Sciatic nerve (tissue), 2 donors: ENCODE measurements at regions not wholly inside any gene's neighbourhood (a gene's known extent, or its start where the extent isn't known, plus 50 kb on each side); places are given as distances from the start of the nearest gene placed in this dataset.
"Not testable (repeated sequence)": the region's sequence is repeated elsewhere in the genome, so short reads cannot be mapped to it uniquely, and the experiment has no call there.

Experiments
- ATAC-seq: fragments of 200-7000 bp; cut with Tn5 transposase; one replicate; pipeline ENCODE4 v1.9.1; 2020; ENCODE audit warnings: mild to moderate bottlenecking, moderate library complexity
- DNase-seq: peaks from one replicate; pipeline ENCODE4 v3.0.0-alpha.2; 2020; ENCODE audit warnings: low spot score
- intact Hi-C: fragments of 100-400 bp; cut with DNase I; formaldehyde crosslinking; loops from one replicate; pipeline ENCODE4 v1.14.2; 2022
- donor health status: DM: no; HTN: no; CAD: no.
- donor health status: DM: no; HTN: no; CAD: no.

GRCh38 chr5:108548684-108549596 lies 167.0 kb upstream of the FBXL17 start:
- DNase-seq: no peak
- intact Hi-C loops: no loop called here
- no peak for ATAC-seq

GRCh38 chr5:108546939-108547338 lies 165.0 kb upstream of the FBXL17 start:
- DNase-seq: no peak
- peak; percentile 87 for ATAC-seq
- intact Hi-C loops: no loop called here

- DNase-seq (no peak), ATAC-seq (no peak)
- intact Hi-C loops: no loop called here
These were observed 163.4 kb upstream of the FBXL17 start for GRCh38 chr5:108545301-108545700.

GRCh38 chr5:108543486-108543885 lies 161.6 kb upstream of the FBXL17 start:
- DNase-seq (no peak), ATAC-seq (no peak)
- intact Hi-C loops: no loop called here

GRCh38 chr5:108541836-108542235 lies 159.9 kb upstream of the FBXL17 start:
- no peak for DNase-seq
- intact Hi-C loops: no loop called here
- no peak for ATAC-seq

- no peak for DNase-seq
- intact Hi-C loops: no loop called here
- ATAC-seq: no peak
These were observed 154.4 kb upstream of the FBXL17 start for GRCh38 chr5:108536321-108536720.

- intact Hi-C loops, DNase-seq, ATAC-seq: not testable (repeated sequence)
These were observed 150.2 kb upstream of the FBXL17 start for GRCh38 chr5:108532129-108532445.

GRCh38 chr5:108531367-108532128 lies 149.7 kb upstream of the FBXL17 start:
- no peak for ATAC-seq
- intact Hi-C loops: no loop called here
- DNase-seq: no peak

GRCh38 chr5:108530706-108531105 lies 148.8 kb upstream of the FBXL17 start:
- ATAC-seq: no peak
- no peak for DNase-seq
- intact Hi-C loops: no loop called here

- intact Hi-C loops: no loop called here
- ATAC-seq (no peak), DNase-seq (no peak)
These were observed 147.5 kb upstream of the FBXL17 start for GRCh38 chr5:108529381-108529780.

GRCh38 chr5:108528655-108529054 lies 146.8 kb upstream of the FBXL17 start:
- DNase-seq (no peak), ATAC-seq (no peak)
- intact Hi-C loops: no loop called here

GRCh38 chr5:108524564-108524963 lies 142.7 kb upstream of the FBXL17 start:
- intact Hi-C loops: no loop called here
- DNase-seq (no peak), ATAC-seq (no peak)

- ATAC-seq (no peak), DNase-seq (no peak)
- intact Hi-C loops: no loop called here
These were observed 141.5 kb upstream of the FBXL17 start for GRCh38 chr5:108523360-108523759.

GRCh38 chr5:108521841-108522506 lies 140.1 kb upstream of the FBXL17 start:
- intact Hi-C loops: no loop called here
- DNase-seq (no peak), ATAC-seq (peak; percentile 46)

GRCh38 chr5:108521011-108521700 lies 139.3 kb upstream of the FBXL17 start:
- ATAC-seq: no peak
- intact Hi-C loops: no loop called here

GRCh38 chr5:108516785-108517184 lies 134.9 kb upstream of the FBXL17 start:
- intact Hi-C loops: no loop called here
- ATAC-seq: no peak
- no peak for DNase-seq

More at GRCh38 chr5:108521011-108521700, 139.3 kb upstream of the FBXL17 start:
- DNase-seq: no peak

- ATAC-seq: no peak
- intact Hi-C loops: no loop called here
These were observed 133.7 kb upstream of the FBXL17 start for GRCh38 chr5:108515517-108516105.

GRCh38 chr5:108508979-108509378 lies 127.1 kb upstream of the FBXL17 start:
- DNase-seq: no peak
- intact Hi-C loops: no loop called here
- no peak for ATAC-seq

More at GRCh38 chr5:108515517-108516105, 133.7 kb upstream of the FBXL17 start:
- DNase-seq: no peak

GRCh38 chr5:108507631-108508030 lies 125.7 kb upstream of the FBXL17 start:
- DNase-seq (no peak), ATAC-seq (no peak)

More at GRCh38 chr5:108507631-108508030, 125.7 kb upstream of the FBXL17 start:
- intact Hi-C loops: no loop called here
